ENCODE measurements at regions not wholly inside any gene's neighbourhood (a gene's known extent, or its start where the extent isn't known, plus 50 kb on each side); places are given as distances from the start of the nearest gene placed in this dataset.
"Not testable (repeated sequence)": the region's sequence is repeated elsewhere in the genome, so short reads cannot be mapped to it uniquely, and the experiment has no call there.

DNA sequence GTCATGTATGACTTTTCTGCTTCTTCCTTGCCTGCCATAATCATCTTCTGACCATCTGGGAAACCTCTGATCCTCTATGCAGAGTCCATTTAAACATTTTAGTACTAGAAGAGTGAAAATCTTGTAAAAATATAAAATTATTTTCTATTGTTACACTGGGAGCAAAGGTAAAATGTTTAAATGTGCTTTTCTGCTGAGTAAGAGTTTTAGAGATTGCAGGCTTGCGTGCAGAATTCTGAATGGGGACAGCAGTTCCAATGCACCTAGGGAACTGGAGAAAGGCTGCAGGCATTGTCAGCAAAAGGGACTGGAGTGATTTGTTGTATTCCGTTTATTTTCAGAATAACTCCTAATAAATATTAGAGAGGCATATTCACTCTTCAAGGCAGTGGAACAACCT, 180.7 kb downstream of the ZNF37A start:
- not testable (repeated sequence) for H3K36me3 ChIP-seq (ENCODE audit: insufficient read depth, low read length); H2AFZ ChIP-seq (ENCODE audit: low read length); H3K9me2 ChIP-seq (replicated peaks; ENCODE audit: low read depth, low read length); H3K9me3 ChIP-seq (ENCODE audit: insufficient read depth, low read depth, low read length); H3K4me2 ChIP-seq (ENCODE audit: low read depth, low read length, poor library complexity, severe bottlenecking); H3K4me1 ChIP-seq (ENCODE audit: insufficient read depth, low read length, poor library complexity, severe bottlenecking); H4K20me1 ChIP-seq (ENCODE audit: insufficient read depth, low read length, poor library complexity, severe bottlenecking); H3K4me3 ChIP-seq (ENCODE audit: low read length, poor library complexity, severe bottlenecking); H3F3A ChIP-seq (ENCODE audit: low read depth); H3K9ac ChIP-seq (ENCODE audit: low read depth, low read length, poor library complexity, severe bottlenecking); H3K79me2 ChIP-seq (ENCODE audit: insufficient read depth, low read length); H3K27me3 ChIP-seq (ENCODE audit: insufficient read depth, low read length, poor library complexity, severe bottlenecking)

GRCh38 chr10:38292560-38292959, 198.4 kb downstream of the ZNF37A start:
- not testable (repeated sequence) for H3K36me3 ChIP-seq (ENCODE audit: insufficient read depth, low read length); H3K9me3 ChIP-seq (ENCODE audit: insufficient read depth, low read depth, low read length); H3K4me3 ChIP-seq (ENCODE audit: low read length, poor library complexity, severe bottlenecking); H3K79me2 ChIP-seq (ENCODE audit: insufficient read depth, low read length); H3K27me3 ChIP-seq (ENCODE audit: insufficient read depth, low read length, poor library complexity, severe bottlenecking); H2AFZ ChIP-seq (ENCODE audit: low read length); H3F3A ChIP-seq (ENCODE audit: low read depth); H3K4me1 ChIP-seq (ENCODE audit: insufficient read depth, low read length, poor library complexity, severe bottlenecking); H3K9me2 ChIP-seq (replicated peaks; ENCODE audit: low read depth, low read length); H4K20me1 ChIP-seq (ENCODE audit: insufficient read depth, low read length, poor library complexity, severe bottlenecking); H3K9ac ChIP-seq (ENCODE audit: low read depth, low read length, poor library complexity, severe bottlenecking); H3K4me2 ChIP-seq (ENCODE audit: low read depth, low read length, poor library complexity, severe bottlenecking)

GRCh38 chr10:38310111-38310510, 216.0 kb downstream of the ZNF37A start:
- not testable (repeated sequence) for H3K36me3 ChIP-seq (ENCODE audit: insufficient read depth, low read length); H3K9me3 ChIP-seq (ENCODE audit: insufficient read depth, low read depth, low read length); H3K9me2 ChIP-seq (replicated peaks; ENCODE audit: low read depth, low read length); H3F3A ChIP-seq (ENCODE audit: low read depth); H4K20me1 ChIP-seq (ENCODE audit: insufficient read depth, low read length, poor library complexity, severe bottlenecking); H3K4me2 ChIP-seq (ENCODE audit: low read depth, low read length, poor library complexity, severe bottlenecking); H2AFZ ChIP-seq (ENCODE audit: low read length); H3K4me1 ChIP-seq (ENCODE audit: insufficient read depth, low read length, poor library complexity, severe bottlenecking); H3K79me2 ChIP-seq (ENCODE audit: insufficient read depth, low read length); H3K27me3 ChIP-seq (ENCODE audit: insufficient read depth, low read length, poor library complexity, severe bottlenecking); H3K9ac ChIP-seq (ENCODE audit: low read depth, low read length, poor library complexity, severe bottlenecking); H3K4me3 ChIP-seq (ENCODE audit: low read length, poor library complexity, severe bottlenecking)

DNA sequence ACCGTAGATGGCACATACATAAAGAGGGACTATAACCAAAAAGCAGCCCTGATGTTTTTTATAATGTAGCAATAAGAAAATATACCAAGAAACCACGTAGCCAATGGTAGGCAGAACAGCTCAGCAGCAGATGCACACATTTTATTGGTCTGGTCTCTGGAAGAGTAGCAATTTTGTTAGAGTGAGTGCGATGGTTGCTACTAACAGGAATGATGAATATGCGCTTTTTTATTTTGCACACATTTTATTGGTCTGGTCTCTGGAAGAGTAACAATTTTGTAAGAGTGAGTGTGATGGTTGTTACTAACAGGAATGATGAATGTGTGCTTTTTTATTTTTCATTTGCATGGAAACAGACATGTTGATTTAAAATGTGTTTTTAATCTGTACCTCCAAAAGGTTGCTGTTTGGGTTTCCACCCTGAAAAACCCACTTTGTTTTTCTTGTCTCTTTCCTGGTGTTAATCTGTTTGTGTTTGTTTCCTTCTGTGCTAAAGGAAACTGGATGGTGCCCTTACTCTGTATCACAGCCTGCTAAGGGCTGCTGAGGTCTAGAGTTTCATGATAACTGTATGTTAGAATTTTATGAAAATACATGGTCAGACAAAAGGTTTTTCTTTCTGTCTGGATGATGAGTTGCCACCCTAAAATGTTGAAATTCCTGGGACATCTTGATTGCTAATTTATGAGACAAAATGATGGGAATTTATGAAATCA, 221.1 kb downstream of the ZNF37A start:
- H3K4me3 ChIP-seq (ENCODE audit: low read length, poor library complexity, severe bottlenecking); H3K9ac ChIP-seq (ENCODE audit: low read depth, low read length, poor library complexity, severe bottlenecking); H3K36me3 ChIP-seq (ENCODE audit: insufficient read depth, low read length); H2AFZ ChIP-seq (ENCODE audit: low read length); H4K20me1 ChIP-seq (ENCODE audit: insufficient read depth, low read length, poor library complexity, severe bottlenecking); H3K4me1 ChIP-seq (ENCODE audit: insufficient read depth, low read length, poor library complexity, severe bottlenecking); H3K79me2 ChIP-seq (ENCODE audit: insufficient read depth, low read length); H3K27me3 ChIP-seq (ENCODE audit: insufficient read depth, low read length, poor library complexity, severe bottlenecking); H3K4me2 ChIP-seq (ENCODE audit: low read depth, low read length, poor library complexity, severe bottlenecking); H3K9me3 ChIP-seq (ENCODE audit: insufficient read depth, low read depth, low read length); H3F3A ChIP-seq (ENCODE audit: low read depth); H3K9me2 ChIP-seq (replicated peaks; ENCODE audit: low read depth, low read length): not testable (repeated sequence)

- not testable (repeated sequence) for H3K36me3 ChIP-seq (ENCODE audit: insufficient read depth, low read length); H3K27me3 ChIP-seq (ENCODE audit: insufficient read depth, low read length, poor library complexity, severe bottlenecking); H2AFZ ChIP-seq (ENCODE audit: low read length); H4K20me1 ChIP-seq (ENCODE audit: insufficient read depth, low read length, poor library complexity, severe bottlenecking); H3K79me2 ChIP-seq (ENCODE audit: insufficient read depth, low read length); H3K9ac ChIP-seq (ENCODE audit: low read depth, low read length, poor library complexity, severe bottlenecking); H3K4me3 ChIP-seq (ENCODE audit: low read length, poor library complexity, severe bottlenecking); H3K4me2 ChIP-seq (ENCODE audit: low read depth, low read length, poor library complexity, severe bottlenecking); H3K9me3 ChIP-seq (ENCODE audit: insufficient read depth, low read depth, low read length); H3K9me2 ChIP-seq (replicated peaks; ENCODE audit: low read depth, low read length); H3F3A ChIP-seq (ENCODE audit: low read depth); H3K4me1 ChIP-seq (ENCODE audit: insufficient read depth, low read length, poor library complexity, severe bottlenecking)
These were observed 227.3 kb downstream of the ZNF37A start for GRCh38 chr10:38321393-38321792.

- H3K79me2 ChIP-seq (ENCODE audit: insufficient read depth, low read length); H3K4me3 ChIP-seq (ENCODE audit: low read length, poor library complexity, severe bottlenecking); H3K9me2 ChIP-seq (replicated peaks; ENCODE audit: low read depth, low read length); H3K27me3 ChIP-seq (ENCODE audit: insufficient read depth, low read length, poor library complexity, severe bottlenecking); H3K4me2 ChIP-seq (ENCODE audit: low read depth, low read length, poor library complexity, severe bottlenecking); H3K9ac ChIP-seq (ENCODE audit: low read depth, low read length, poor library complexity, severe bottlenecking); H3K36me3 ChIP-seq (ENCODE audit: insufficient read depth, low read length); H4K20me1 ChIP-seq (ENCODE audit: insufficient read depth, low read length, poor library complexity, severe bottlenecking); H3K9me3 ChIP-seq (ENCODE audit: insufficient read depth, low read depth, low read length); H2AFZ ChIP-seq (ENCODE audit: low read length); H3F3A ChIP-seq (ENCODE audit: low read depth); H3K4me1 ChIP-seq (ENCODE audit: insufficient read depth, low read length, poor library complexity, severe bottlenecking): not testable (repeated sequence)
These were observed 236.2 kb downstream of the ZNF37A start for GRCh38 chr10:38330306-38330705.

DNA sequence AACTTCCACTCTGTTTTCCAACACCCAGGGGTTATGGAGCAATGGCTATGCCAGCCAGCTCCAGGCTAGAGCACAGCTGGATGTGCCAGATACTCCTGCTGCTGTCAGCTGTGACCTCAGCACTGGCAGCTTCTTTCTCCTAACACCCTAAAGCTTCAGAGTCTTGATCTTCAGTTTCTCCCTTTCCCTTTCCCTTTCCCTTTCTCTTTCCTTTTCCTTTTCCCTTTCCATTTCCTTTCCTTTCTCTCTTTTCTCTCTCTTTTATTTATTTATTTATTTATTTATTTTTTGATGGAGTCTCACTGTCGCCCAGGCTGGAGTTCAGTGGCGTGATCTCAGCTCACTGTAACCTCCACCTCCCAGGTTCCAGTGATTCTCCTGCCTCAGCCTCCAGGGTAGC, 237.0 kb downstream of the ZNF37A start:
- H4K20me1 ChIP-seq (ENCODE audit: insufficient read depth, low read length, poor library complexity, severe bottlenecking); H3K9me3 ChIP-seq (ENCODE audit: insufficient read depth, low read depth, low read length); H3K4me1 ChIP-seq (ENCODE audit: insufficient read depth, low read length, poor library complexity, severe bottlenecking); H3K9me2 ChIP-seq (replicated peaks; ENCODE audit: low read depth, low read length); H3F3A ChIP-seq (ENCODE audit: low read depth); H3K4me3 ChIP-seq (ENCODE audit: low read length, poor library complexity, severe bottlenecking); H3K9ac ChIP-seq (ENCODE audit: low read depth, low read length, poor library complexity, severe bottlenecking); H3K79me2 ChIP-seq (ENCODE audit: insufficient read depth, low read length); H3K4me2 ChIP-seq (ENCODE audit: low read depth, low read length, poor library complexity, severe bottlenecking); H3K36me3 ChIP-seq (ENCODE audit: insufficient read depth, low read length); H2AFZ ChIP-seq (ENCODE audit: low read length); H3K27me3 ChIP-seq (ENCODE audit: insufficient read depth, low read length, poor library complexity, severe bottlenecking): not testable (repeated sequence)

Measured in Loucy (cell line).